ENCODE measurements at regions not wholly inside any gene's neighbourhood (a gene's known extent, or its start where the extent isn't known, plus 50 kb on each side); places are given as distances from the start of the nearest gene placed in this dataset.
A peak's percentile ranks its signal among the peaks of the same experiment; 100 is the strongest.

GRCh38 chr14:51472881-51473280 is 178.8 kb upstream of the FRMD6 start:
- peak in 1 of 2 donors; percentile 61 for DNase-seq (ENCODE audit: low read depth in 2 of 2)

GRCh38 chr14:51473351-51473750 is 178.4 kb upstream of the FRMD6 start:
- no peak for DNase-seq (ENCODE audit: low read depth in 2 of 2)

DNA sequence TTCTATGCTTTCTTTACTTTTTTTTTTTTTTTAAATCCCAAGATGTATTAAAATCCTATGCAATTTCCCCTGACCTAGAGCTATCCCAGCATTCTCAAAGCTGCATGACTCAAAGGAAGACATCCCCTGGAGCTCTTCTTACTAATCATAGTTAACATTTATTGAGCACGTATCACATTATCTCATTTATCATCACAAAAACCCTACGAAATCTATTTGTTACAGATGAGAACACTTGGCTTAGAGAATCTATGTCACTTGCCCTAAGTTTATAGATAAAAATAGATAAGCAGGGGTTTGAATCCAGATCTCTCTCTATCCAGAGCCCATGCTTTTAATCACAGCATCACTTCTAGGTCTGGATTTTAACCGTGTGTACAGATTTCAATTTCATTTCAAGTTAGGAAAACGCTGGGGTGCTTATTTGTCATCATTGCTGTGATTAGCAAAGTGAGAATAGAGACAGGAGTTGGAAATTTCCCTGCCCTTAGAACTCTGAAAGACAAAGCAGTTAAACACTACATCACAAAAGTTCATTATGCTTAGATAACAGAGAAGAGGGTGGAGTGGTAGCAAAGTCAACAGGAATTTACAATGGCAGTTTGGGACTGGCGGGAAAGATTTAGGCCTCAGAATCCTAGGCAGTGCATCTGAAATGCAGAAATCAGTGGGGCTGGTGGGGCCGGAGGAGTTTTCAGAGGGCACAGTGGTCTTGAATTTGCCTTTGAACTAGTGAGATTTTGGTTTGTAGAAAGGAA is 177.7 kb upstream of the FRMD6 start:
- peak in 1 of 2 donors; percentile 34 for DNase-seq (ENCODE audit: low read depth in 2 of 2)

DNA sequence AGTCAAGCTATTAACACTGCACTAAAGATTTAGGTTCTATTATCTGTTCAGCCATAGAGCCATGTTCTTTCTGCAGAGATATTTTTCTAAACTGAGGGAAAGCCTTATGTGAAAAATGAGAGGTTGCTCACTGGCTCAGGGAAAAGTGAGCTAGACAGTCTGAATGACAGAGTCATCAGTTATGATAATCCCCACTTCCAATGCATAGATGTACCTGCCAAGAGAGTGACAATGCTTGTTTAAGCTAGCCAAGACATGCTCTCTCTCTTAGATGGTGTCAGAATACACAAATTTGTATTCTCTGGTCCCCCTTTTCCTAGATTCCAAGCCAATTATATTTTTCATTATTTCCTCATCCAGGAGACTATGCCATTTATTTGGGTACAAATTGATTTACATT is 176.9 kb upstream of the FRMD6 start:
- DNase-seq (ENCODE audit: low read depth in 2 of 2) = no peak

GRCh38 chr14:51478175-51478621 is 173.5 kb upstream of the FRMD6 start:
- DNase-seq (ENCODE audit: low read depth in 2 of 2) = no peak

- DNase-seq (ENCODE audit: low read depth in 2 of 2) = no peak
Observed at GRCh38 chr14:51479584-51480325, 172.0 kb upstream of the FRMD6 start.

DNA sequence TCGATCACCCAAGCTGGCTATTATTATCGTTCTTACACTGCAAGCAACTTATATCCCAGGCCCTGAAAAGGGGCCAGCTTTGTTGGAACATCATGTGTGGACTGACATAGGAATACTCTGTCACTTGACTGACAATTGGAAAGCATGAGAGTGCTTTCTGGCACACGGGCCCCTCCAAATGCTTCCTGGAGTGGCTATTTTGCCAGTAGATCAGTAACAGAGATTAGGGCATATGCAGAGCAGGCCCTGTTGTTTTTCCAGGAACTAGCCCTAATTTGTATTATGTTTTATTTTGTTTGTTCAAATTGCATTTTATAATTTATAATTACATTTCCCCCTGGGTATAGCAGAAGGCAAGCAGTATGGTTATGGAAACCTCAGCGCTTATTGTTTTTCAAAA is 170.1 kb upstream of the FRMD6 start:
- DNase-seq (ENCODE audit: low read depth in 2 of 2) = peak in 1 of 2 donors; percentile 85

DNA sequence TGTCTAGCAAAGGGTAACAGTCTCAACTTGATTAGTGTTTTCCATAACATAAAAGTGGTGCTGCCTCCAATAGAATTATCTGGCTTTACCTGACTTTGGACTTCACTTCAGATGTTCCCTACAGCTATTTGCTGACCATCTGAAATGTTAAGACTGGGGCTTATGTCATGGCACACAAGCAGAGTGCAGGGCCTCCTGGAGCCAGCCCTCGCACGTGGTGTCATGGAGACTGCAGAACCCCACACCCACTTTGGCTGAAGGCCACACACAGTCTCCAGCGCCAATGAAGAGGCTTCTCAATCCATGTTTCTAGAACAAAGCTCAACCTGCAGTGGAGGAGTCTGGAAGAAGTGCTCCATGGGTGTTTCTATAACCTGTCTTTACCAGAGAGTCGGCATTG is 169.6 kb upstream of the FRMD6 start:
- DNase-seq (ENCODE audit: low read depth in 2 of 2) = peak in 1 of 2 donors; percentile 7

DNA sequence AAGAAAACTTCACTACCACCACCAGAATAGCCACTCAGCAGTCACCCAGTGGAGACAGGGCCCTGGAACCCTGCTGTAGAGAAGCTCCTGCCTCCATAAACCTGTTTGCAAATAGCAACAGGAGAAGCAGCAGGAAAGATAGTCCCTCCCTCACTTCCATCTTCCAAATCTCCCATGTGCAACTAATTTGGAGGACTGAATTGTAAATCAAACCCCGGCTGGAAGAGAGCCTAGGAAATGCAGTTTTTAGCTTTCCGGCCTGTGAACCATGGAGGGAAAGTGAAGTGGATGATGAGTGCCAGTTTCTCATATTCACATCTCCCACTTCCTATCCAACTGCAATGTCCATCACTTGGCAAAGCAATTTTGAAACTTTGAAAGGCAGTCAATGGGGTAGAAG is 167.2 kb upstream of the FRMD6 start:
- no peak for DNase-seq (ENCODE audit: low read depth in 2 of 2)

DNA sequence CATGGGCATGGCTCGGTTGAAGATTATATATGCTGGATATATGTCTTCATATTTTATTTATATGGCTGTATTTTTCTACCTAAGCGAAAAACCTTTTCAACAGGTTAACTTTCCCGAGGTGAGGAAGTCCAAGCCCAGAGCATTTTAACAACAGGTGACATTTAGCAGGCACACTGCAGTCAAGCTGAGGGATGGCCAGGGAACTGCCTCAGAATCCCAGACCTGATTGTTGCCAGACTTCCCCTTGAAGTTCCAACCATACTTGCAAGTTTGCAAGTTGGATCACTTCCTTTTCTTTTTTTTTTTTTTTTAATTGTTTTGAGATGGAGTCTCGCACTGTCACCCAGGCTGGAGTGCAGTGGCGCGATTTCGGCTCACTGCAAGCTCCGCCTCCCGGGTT is 166.0 kb upstream of the FRMD6 start:
- DNase-seq (ENCODE audit: low read depth in 2 of 2) = no peak

- no peak for DNase-seq (ENCODE audit: low read depth in 2 of 2)
Observed at GRCh38 chr14:51487848-51488247, 163.9 kb upstream of the FRMD6 start.

GRCh38 chr14:51488569-51489220 is 163.0 kb upstream of the FRMD6 start:
- DNase-seq (ENCODE audit: low read depth in 2 of 2) = no peak

- no peak for DNase-seq (ENCODE audit: low read depth in 2 of 2)
Observed at GRCh38 chr14:51490205-51490604, 161.5 kb upstream of the FRMD6 start.

DNA sequence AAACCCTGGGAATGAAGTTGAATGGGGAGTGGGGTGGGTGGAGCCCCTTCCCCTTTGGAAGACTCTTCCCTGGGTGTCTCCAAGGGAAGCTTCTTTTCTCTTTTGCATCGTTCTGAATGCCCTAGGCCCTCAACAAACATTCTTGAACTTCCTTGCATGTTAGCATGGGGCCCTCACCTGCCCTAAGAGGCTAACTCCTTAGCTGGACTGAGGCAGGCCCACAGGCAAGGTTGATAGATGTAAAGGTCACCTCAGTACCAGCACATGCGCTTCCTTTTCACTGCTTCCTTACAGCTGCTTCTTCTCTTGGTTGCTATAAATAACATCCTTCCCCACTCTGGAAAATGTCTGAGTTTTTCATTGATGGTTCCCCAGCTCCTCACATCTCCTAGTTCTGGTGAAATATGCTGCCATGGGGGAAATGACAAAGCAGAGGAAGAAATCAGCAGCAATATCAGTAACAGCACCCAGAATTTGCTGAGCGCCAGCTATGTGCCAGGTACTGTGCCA is 160.6 kb upstream of the FRMD6 start:
- no peak for DNase-seq (ENCODE audit: low read depth in 2 of 2)

GRCh38 chr14:51491776-51492175 is 159.9 kb upstream of the FRMD6 start:
- peak in 1 of 2 donors; percentile 38 for DNase-seq (ENCODE audit: low read depth in 2 of 2)

DNA sequence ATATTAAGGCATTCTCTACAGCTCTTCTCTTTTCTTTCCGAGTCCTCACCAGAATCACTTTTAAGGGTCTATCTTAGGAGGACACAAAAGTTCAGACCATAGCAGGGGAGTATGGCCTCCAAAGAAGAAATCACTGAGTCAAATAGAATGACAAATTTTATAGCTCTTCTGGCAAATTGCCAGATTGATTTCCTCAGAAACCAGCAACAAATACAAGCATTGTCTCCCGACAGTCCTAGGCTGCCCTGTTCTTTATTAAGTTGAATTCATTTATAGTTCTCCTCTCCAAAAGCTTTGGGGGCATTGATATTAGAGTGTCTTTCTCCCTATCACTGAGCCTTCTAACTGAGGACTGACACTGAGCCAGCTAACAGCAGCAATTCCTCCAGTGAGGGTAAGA is 156.4 kb upstream of the FRMD6 start:
- peak in 1 of 2 donors; percentile 61 for DNase-seq (ENCODE audit: low read depth in 2 of 2)

DNA sequence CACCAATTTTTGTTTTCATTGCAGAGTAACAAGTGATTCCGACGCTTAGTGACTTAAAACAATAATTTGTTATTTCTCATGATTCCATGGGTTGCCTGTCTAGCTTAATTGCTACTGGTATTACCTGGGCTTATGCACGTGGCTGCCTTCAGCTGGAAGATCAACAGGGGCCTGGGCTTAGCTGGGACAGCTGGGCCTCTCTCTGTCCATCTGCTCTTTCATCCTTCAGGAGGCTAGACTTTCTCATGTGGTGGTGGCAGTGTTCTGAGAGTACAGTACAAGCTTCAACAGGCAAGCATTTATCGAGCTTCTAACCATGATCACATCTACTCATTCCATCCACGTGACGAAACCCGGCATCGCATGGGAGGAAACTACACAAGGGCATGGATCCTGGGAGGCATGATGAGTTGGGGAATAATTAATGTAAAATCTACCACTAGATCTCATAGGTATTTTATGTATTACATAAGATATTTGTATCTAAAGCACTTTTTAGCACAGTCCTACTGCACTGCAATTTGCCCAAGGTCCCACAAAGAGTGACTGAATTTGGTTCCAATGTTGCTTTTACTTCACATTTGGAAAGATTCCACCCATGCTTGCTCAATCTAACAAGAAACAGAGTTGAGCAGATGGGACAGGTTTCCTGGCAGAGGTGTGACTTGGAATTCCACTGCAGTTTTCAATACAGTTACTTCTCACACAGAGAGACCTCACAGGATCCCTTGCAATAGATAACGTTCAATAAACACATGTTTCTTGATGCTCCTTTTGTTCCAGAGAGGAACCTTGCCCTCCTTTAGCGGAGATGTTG is 153.1 kb upstream of the FRMD6 start:
- DNase-seq (ENCODE audit: low read depth in 2 of 2) = no peak

- peak in 1 of 2 donors; percentile 41 for DNase-seq (ENCODE audit: low read depth in 2 of 2)
Observed at GRCh38 chr14:51500776-51501175, 150.9 kb upstream of the FRMD6 start.

GRCh38 chr14:51501746-51502145 is 150.0 kb upstream of the FRMD6 start:
- DNase-seq (ENCODE audit: low read depth in 2 of 2) = no peak

DNA sequence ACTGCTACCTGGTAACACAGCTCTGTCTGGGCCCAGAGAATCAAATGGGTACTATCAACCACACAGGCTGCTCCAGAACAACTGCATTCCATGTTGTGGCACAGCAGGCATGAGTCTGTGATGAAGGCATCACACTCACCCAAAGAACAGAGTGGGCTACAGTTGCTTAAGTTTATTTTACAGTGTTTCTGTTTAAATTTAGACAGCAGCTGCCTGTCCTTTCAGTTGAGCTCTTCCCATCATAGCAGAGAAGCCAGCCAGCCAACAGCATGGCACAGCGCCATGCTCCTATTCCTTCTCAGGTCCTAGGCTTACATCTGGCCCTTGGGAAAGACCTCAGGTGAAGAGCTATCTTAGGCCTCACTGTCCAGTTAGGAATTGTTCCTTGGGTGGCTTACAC is 147.0 kb upstream of the FRMD6 start:
- no peak for DNase-seq (ENCODE audit: low read depth in 2 of 2)

DNA sequence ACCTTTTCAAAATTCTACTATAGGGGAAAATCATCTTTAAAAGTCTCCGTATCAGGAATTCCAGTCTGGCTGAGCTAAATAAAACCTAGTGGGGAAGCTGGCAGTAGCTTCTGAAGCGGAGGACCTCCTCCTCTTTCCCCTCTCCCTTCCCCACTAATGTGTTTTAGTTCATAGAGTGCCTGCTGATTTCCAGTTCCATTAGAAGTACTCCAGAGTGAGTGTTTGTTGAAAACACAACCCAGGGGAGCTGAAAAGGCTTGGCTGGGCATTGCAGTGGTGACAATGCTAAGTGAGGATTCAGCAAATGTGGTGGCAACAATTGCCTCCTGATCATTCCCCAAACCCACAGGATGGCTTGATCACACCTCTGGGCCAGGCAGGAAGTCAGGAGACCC is 144.2 kb upstream of the FRMD6 start:
- DNase-seq (ENCODE audit: low read depth in 2 of 2) = peak in 1 of 2 donors; percentile 32
